Stimulated activated CD8-positive, alpha-beta memory T cell treated with anti-CD3 and anti-CD28 coated beads, Interleukin-12 subunit alpha, Interleukin-12 subunit beta, amount 100 ng/mL, for 4 hours (primary cell): ENCODE measurements at regions not wholly inside any gene's neighbourhood (a gene's known extent, or its start where the extent isn't known, plus 50 kb on each side); places are given as distances from the start of the nearest gene placed in this dataset.
"Not testable (repeated sequence)": the region's sequence is repeated elsewhere in the genome, so short reads cannot be mapped to it uniquely, and the experiment has no call there.

Experiments
- DNase-seq: peaks from one replicate; pipeline ENCODE4 v3.0.0-alpha.2; 2020; ENCODE audit warnings: low read depth

DNA sequence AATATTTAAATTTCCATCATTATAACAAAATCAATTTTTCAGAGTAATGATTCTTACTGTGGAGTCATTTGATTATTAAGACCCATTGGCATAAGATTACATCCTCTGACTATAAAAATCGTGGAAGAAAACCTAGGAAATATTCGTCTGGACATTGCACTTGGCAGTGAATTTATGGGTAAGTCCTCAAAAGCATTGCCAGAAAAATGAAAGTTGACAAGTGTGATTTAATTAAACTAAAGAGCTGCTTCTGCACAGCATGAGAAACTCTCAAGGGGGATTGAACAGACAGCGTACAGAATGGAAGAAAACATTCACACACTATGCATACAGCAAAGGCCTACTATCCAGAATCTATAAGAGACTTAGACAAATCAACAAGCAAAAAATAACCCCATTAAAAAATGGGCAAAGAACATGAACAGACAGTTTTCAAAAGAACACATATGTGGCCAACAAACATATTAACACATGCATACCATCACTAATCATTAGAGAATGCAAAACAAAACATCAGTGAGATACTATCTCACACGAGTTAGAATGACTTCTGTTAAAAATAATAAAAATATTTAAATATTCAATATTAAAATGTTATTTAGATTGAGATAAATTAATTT lies 111.4 kb downstream of the CCDC74A start:
- DNase-seq = not testable (repeated sequence)

- DNase-seq = no peak
These were observed 113.9 kb downstream of the CCDC74A start for GRCh38 chr2:131641414-131642206.

DNA sequence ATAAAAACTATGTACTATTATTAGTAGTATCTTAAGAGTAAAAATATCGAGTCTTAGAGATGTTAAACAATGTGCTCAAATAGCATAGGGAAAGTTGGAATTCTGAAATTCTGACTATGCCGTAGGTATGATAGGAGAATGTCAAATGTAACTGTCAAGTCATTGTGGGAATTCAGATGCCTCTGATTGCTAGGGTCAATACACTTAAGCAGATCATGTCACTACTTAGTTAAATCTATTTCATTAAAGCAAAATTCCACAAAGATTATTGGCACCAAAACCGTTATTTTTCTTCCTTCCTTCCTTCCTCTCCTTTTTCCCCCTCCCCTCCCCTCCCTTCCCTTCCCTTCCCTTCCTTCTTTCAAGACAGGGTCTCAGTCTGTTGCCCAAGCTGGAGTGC lies 115.5 kb downstream of the CCDC74A start:
- not testable (repeated sequence) for DNase-seq

DNA sequence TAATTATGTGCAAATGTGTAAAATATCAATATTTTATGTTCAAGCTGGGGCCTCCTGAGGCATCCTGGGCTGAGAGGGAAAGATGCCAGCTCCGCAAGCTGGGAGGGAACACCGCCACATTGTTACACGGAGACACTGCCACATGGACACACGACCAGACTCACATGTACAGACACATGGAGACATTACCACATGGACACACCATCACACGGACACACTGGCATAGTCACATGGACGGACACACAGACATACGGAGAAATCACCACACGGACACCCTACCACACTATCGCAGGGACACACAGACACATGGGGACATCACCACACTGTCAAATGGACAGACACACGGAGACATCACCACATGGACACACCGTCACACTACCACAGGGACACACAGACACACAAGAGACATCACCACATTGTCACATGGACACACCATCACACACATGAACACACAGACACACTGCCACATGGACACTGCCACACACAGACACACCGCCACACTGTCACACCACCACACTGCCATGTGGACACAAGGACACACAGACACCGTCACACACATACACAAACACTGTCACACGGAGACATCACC lies 117.6 kb downstream of the CCDC74A start:
- DNase-seq = no peak

DNA sequence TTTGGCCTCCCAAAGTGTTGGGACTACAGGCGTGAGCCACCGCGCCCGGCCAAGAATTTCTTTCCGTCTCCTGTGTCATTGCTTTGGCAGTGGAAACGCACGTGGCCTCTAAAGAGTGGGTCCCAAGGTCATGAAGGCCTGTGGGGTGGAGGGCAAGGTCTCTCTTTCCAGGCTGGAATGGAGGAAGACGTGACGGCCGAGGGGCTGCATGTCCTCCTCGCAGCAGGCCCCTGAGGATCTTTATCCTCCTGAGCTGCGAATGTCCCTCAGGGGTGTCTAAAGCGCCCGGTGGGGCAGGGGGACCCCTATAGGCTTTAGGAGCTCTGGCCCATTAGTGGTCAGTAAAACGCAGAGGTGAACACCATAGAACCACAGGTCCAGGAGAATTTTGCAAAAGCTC lies 118.5 kb downstream of the CCDC74A start:
- DNase-seq = not testable (repeated sequence)

DNA sequence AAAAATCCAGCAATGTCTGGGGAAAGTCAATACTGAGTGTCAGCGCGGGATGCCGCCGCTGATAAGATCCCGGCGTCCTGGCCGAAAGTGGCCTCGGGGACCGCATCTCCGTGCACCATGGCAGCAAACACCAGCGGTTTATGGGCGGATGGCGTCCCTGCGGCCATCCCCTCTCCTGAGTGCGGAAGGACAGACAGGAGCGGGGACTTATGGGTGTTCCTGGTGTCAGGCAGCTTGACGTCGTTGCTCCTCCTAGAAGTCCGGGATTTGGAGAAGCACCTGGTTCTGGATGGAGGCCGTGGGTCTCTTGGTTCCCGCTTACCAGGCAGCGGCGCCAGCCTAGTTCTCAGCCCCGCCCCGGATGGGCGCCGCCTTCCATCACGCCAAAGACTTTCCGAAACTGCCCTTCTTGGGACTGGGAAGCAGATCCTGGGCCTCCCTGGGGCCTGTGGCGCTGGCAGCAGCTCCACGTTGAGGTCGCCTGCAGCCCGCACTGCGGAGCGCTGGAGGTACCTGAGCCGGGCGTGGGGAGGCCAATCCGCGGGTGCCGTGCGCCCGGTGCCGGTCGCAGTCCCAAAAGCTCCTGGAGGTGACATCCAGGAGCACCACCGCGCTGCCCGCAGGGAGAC lies 119.1 kb downstream of the CCDC74A start:
- no peak for DNase-seq

DNA sequence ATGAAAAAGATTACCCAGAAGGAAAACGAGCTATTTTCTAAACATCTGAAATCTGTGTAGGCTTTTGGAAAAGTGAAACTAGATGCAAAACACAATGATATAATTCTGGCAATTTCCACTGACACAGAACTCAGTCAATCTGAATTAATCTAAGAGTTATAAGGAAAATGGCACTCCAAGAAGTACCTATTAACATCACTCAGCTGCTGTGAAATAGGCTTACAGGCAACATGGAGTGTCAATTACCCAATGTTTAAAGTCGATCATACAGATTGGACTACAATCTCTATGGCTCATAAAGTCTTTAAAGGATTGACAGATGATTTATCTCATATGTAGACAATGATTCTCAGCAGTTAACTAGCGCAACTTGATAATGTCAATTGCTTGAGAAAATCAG lies 120.9 kb downstream of the CCDC74A start:
- not testable (repeated sequence) for DNase-seq

DNA sequence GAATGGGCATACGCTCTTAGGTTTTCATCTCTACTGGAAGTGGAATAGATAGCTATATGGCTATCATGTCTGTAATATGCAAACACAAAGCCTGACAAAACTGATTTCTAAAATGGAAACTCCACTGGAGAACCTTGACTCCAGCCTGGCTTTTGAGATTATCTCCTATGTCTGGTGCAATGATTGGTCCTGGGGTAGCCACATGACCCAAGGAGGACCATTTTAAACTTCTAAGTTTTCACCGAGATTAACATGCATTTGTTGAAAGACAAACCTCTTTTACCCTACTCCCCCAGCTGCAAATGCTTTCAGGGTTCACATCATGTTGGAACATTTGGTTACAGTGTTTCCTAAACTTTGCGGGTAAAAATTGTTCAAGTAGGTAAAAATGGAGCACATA lies 124.6 kb downstream of the CCDC74A start:
- not testable (repeated sequence) for DNase-seq

DNA sequence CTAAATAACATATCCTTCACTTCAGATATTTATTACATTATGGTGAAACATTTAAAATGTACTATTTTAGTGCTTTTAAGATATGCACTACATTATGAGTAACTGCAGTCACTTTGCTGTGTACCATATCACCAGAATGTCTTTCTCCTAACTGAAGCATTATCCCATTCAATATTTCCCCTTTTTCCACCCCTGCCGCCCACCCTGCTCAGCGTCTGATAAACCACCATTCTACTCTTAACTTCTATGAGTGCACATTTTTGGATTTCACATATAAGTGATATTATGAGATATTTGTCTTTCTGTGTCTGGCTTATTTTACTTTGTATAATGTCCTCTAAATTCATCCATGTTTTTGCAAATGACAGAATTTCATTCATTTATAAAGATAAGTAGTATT lies 126.4 kb downstream of the CCDC74A start:
- not testable (repeated sequence) for DNase-seq

GRCh38 chr2:131656816-131657633 lies 129.3 kb downstream of the CCDC74A start:
- no peak for DNase-seq

DNA sequence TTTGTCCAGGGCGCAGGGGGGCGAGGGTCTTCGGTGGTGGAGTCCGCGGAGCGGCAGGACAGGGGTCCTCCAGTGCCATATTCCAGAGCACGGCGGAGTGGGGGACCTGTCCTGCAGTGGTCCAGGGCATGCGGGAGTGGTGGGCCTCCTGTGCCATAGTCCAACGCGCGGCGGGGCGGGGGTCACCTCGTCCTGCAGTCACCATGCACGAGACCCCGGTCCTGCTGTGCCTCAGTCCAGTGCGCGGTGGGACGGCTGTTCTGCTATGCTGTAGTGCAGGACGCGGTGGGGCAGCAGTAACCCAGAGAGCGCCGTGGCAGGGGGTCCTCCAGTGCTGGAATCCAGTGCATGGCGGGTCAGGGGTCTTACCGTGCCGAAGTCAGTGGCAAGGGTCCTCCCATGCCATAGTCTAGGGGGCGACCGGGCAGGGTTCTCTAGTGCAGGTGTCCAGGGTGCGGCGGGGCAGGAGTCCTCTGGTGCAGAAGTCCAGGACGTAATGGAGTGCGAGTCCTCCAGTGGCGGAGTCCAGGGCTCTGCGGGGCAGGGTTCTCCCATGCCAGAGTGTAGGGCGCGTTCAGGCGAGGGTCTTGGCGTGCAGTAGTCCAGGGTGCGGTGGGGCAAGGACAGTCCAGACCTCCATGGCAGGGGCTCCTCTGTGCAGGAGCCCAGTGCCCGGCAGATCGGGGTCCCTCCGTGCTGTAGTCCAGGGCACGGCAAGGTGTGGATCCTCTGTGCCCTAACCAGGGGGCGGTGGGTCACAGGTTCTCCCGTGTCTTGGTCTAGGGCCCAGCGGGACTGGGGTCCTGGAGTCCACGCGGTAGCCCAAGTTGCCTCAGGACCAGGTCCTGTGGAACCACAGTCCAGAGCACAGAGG lies 130.4 kb downstream of the CCDC74A start:
- DNase-seq = no peak

- no peak for DNase-seq
These were observed 131.1 kb downstream of the CCDC74A start for GRCh38 chr2:131658769-131659131.

DNA sequence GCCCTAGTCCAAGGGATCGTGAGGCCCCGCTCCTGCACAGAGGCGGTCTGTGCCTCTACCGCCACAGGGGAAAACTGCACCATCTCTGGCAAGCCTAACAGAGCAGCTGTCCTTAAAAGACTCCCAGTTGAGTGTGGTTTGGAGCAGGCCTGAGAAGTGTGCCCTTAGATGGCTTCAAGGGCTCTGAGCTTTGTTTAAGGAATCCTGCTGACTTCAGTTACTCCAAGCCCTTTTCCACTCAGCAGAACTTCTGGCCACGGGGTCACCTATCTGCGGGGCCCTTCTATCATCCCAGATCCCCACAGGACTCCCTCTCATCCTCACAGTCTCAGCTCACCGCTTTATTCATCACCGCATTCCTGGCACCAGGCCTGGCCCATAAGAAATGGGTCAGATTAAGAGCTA lies 131.5 kb downstream of the CCDC74A start:
- no peak for DNase-seq

DNA sequence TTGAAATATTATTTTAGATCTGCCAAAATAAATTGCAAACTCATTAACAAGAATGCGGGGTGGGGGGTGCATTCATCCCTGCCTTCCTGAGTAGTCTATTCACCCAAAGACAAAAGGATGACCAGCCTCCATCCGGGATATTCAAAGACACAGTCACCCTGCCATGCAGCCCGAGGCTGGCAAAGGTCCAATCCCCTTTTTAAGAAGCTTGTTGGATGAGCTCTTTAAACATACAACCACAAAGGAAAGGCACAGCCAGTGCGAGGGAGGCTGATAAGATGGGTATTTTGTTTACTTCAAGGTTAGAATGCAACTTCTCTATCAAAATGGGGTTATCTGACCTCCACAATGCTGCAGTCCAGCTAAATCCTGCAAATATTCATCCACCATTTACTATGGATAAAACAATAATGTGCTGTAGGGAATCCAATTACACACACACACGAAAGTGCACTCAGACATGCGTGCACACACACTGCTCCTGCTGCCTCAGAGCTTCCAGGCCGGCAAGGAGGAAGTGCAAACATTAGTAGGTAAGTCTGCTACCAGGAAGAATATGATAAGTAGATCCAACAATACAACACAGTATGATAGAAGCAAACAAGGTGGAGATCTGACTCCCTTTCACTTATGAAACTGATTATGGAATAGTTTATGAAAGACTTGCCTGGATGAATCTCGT lies 133.6 kb downstream of the CCDC74A start:
- not testable (repeated sequence) for DNase-seq

DNA sequence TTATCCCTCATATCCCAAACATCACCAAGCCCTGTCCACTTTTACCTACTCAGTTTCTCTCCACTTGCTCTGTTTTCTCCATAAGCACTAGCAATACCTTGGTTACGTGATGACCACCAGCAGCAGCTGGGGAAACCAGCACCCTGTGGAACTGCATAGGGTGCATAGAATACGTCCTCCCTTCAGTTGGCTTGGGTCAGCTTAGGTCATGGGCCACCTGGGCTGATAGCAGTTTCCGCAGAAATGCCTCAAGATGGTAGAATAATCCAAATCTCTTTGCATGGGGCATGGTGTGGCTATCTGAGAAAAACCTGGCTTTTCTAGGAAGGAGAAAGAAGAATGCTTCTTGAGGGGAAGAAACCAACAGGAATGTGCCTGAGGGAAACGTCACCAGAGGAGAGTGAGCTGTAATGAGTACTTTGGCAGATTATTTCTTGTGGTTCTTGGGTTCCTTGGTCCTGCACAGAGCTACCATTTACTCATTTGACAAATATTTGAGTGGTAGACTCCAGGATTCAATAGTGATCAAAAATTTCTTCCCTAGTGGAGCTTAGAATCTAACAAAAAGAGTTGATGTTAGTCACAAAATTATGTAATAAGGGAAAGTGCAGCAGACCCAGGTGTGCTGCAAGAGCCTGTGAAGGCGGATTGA lies 134.3 kb downstream of the CCDC74A start:
- not testable (repeated sequence) for DNase-seq

- DNase-seq = not testable (repeated sequence)
These were observed 135.8 kb downstream of the CCDC74A start for GRCh38 chr2:131663501-131663900.

GRCh38 chr2:131665716-131666115 lies 138.0 kb downstream of the CCDC74A start:
- DNase-seq = not testable (repeated sequence)

- DNase-seq = not testable (repeated sequence)
These were observed 141.3 kb downstream of the CCDC74A start for GRCh38 chr2:131668794-131669540.
